Stimulated activated CD8-positive, alpha-beta memory T cell treated with anti-CD3 and anti-CD28 coated beads, Interleukin-7, amount 100 ng/mL, for 48 hours (primary cell): ENCODE measurements at regions not wholly inside any gene's neighbourhood (a gene's known extent, or its start where the extent isn't known, plus 50 kb on each side); places are given as distances from the start of the nearest gene placed in this dataset.
"Not testable (repeated sequence)": the region's sequence is repeated elsewhere in the genome, so short reads cannot be mapped to it uniquely, and the experiment has no call there.

Experiments
- DNase-seq, 2 donors: peaks; one replicate each; pipeline ENCODE4 v3.0.0-alpha.2; 2020; ENCODE audit warnings: low read depth in 1 of 2; ENCODE audit errors: extremely low read depth in 1 of 2

GRCh38 chr7:112668561-112668960 is 121.6 kb downstream of the TMEM168 start:
- no peak for DNase-seq

DNA sequence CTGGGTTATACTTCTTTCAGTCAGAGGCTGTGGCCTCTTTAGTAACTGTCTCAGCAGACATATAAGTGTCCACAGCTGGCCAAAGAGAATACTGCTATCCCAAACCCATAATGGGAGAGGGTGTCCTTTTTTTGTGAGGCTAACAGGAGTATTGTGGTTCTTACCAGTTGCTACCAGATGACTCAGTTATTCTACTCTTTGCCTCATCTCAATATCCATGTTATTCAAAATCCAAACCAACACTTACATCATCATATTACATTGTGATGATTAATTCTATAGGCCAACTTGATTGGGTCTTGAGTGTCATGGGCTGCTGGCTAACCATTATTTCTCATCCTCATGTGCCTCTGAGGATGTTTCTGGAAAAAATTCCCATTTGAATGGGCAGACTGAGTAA is 120.9 kb downstream of the TMEM168 start:
- no peak for DNase-seq

- no peak for DNase-seq
Measured at GRCh38 chr7:112670193-112670592, 120.0 kb downstream of the TMEM168 start.

DNA sequence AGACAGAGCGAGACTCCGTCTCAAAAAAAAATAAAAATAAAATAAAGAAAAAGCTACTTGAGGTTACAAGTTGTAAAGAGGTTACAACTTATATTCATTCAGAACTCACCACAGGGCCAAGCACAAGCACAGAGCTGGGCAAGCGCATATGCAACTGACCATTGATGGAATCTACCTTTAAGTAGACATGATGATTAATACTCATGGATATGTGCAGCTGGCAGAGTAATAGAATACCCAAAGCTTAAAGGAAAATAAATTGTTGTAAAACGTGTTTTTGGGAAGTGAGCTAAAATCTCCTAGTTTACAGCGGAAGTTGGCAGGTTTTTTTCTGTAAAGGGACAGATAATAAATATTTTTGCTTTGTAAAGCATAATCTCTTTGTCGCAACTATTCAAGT is 111.6 kb downstream of the TMEM168 start:
- DNase-seq: no peak

GRCh38 chr7:112689466-112690177 is 100.6 kb downstream of the TMEM168 start:
- not testable (repeated sequence) for DNase-seq

- no peak for DNase-seq
Measured at GRCh38 chr7:112692333-112692732, 97.9 kb downstream of the TMEM168 start.

- not testable (repeated sequence) for DNase-seq
Measured at GRCh38 chr7:112697211-112697610, 93.0 kb downstream of the TMEM168 start.

DNA sequence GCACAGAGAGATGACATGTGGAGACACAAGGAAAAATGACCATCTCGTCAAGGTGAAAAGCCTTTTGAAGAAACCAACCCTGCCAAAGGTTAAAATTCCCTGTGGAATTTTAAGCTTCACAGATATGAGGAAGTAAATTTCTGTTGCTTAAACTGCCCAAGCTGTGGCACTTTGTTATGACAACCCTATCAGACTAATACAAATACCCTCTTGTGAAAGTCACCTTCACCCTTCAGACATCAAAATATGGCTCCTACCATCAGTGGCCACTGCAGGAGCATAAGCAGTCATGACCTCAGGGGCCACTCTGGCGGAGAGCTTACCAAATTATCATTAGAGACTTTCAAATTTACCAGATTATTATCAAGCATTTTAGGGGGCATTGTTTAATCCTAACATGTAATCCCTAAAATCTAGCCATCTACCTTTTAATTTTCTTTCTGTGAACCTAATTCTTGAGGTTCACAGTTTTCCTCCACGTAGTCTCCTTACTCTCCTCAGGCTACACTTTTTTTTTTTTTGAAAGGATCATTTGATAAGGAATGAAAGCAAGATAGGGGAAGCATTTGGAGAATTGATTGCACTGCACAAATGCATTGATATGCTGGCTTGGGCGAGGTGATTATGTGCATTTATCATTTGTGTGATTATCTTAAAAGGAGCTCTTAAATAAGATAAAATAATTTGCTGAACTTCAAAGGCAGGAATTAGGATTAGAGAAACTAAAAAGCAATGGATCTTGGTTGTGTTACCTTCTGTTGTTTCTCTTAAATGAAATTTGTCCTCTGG is 90.3 kb downstream of the TMEM168 start:
- no peak for DNase-seq

- no peak for DNase-seq
Measured at GRCh38 chr7:112701456-112701855, 88.7 kb downstream of the TMEM168 start.

- DNase-seq: no peak
Measured at GRCh38 chr7:112707655-112708054, 82.5 kb downstream of the TMEM168 start.

GRCh38 chr7:112708236-112708635 is 82.0 kb downstream of the TMEM168 start:
- DNase-seq: no peak
